ENCODE measurements at regions not wholly inside any gene's neighbourhood (a gene's known extent, or its start where the extent isn't known, plus 50 kb on each side); places are given as distances from the start of the nearest gene placed in this dataset.
"Not testable (repeated sequence)": the region's sequence is repeated elsewhere in the genome, so short reads cannot be mapped to it uniquely, and the experiment has no call there.

DNA sequence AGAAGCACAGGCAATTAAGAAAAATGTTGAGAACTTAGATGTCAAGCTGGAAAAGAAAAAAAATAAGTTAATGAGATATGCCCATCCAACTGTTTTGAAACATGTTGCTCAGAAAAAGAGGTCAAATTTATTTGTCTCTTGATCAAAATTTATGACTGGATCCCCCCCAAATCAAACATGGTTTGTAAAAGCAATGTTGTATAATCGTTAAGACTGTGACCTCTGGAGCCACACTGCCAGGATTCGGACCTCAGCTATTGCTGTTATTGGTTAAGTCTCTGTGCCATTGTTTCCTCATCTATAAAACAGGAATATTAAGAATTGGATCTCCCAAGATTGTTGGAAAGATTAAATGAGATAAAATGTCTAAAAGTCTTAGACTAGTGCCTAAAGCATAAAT lies 51.9 kb upstream of the LRRK2 start:
- no peak for DNase-seq

DNA sequence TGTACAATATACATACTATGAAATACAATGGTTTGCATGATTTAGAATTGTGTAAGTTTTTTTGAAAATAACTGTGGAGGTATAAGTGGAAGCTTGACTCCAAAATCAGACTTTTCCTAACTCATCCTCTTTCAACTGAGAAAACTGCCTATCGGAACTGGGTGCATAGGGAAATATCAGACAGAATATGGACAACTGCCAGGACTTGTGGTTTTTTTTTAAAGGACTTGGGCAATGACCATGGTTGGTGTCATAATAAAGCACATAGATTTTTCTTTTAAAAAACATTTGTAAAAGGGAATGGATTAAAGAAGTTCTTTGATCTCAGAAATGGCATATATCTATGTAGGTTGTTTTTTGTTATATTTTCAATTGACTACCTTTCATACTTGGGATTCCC lies 53.3 kb upstream of the LRRK2 start:
- peak; percentile 3 for DNase-seq

DNA sequence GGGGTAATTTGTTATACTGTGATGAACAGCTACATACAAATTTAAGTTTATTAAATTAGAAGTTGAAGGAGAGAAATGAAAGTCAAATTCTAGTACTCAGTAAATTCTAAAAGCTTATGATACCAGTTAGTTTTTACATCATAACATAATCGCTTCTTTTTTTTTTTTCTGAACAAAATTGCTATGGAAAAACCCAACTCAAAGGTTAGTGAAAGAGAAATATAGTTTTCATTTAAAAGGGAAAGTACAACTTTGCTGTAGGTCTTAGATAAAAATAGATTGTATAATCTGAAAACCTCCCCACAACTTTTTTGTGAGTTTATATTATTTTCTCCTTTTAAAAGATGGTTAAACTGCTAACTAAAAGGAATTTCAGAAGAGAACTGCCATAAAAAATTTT lies 53.7 kb upstream of the LRRK2 start:
- DNase-seq: no peak

DNA sequence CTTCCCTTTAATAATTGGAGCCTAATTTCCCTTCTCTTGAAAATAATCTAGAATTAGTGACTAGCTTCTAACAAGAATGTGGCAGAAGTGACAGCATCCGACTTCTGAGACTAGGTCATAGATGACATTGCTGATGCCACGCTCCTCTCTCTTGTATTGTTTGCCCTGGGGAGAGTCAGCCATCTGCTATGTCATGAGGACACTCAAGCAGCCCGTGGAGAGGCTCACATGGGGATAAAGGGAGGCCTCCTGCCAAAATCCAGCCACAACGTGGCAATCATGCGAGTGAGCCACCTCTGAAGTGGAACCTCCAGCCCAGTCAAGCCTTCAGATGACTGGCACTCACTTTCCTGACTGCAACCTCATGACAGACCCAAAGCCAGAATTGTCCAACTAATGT lies 54.2 kb upstream of the LRRK2 start:
- no peak for DNase-seq

DNA sequence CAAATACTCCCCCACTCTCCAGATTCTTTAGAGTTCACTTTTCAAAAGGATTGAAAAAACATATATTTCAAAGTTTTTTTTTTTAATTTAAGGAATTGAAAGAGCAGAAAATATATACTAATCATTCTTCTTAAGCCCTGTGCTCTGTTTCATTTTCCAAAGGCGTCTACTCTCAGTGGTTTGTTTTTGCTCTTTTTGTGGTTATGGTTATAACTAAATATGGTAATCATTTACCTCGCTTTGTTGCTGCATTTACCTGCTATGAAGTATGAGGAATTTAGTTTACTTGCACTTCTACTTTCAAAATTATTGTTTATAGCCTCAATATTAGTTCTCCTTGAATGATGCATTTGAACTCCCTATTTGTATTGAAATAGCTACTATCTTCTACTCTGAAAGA lies 55.9 kb upstream of the LRRK2 start:
- no peak for DNase-seq

DNA sequence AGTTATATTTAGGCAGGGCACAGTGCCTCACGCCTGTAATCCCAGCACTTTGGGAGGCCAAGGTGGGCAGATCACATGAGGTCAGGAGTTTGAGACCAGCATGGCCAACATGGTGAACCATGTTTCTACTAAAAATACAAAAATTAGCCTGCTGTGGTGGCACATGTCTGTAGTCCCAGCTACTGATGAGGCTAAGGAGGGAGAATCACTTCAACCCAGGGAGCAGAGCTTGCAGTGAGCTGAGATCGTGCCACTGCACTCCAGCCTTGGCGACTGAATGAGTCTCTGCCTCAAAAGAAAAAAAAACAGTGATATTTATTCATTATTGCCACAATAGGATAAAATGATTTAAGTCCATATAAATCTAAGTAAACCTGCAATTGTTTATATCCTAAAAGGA lies 56.4 kb upstream of the LRRK2 start:
- DNase-seq: not testable (repeated sequence)

DNA sequence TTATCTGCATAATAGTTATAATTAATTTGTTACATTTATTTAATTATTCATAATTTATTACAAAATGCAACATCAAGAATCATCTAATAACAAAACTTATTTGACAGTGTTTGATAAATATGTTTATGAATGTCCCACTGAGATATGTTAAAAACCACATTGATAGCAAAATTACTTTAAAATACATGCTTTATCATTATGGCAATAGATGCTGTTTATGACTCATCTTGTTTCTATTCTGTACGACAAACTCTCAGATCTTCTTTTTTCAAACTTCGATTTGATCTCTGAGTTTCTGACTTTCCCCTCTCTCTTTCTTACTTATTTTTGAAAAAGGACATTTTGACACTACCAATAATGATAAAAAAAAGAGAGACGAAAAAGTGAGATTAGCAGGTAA lies 56.8 kb upstream of the LRRK2 start:
- DNase-seq: no peak

DNA sequence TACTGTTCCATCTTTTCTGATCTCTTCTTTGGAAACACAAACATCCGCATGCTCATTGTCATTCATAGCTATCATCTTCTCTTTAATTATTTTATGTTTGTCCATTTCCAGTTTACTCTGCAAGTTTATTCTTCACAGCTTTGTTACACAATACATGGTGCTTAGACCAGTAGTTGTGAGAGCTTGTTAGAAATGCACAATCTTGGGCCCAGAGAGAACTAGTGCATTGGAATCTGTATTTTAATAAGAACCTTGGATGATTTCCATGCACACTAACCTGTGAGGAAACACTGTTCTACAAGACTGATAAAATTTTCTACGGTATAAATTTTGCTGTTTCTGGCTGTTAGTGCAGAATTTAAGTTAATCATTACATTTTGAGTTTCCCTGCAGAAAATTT lies 59.3 kb upstream of the SLC2A13 start:
- DNase-seq: no peak

DNA sequence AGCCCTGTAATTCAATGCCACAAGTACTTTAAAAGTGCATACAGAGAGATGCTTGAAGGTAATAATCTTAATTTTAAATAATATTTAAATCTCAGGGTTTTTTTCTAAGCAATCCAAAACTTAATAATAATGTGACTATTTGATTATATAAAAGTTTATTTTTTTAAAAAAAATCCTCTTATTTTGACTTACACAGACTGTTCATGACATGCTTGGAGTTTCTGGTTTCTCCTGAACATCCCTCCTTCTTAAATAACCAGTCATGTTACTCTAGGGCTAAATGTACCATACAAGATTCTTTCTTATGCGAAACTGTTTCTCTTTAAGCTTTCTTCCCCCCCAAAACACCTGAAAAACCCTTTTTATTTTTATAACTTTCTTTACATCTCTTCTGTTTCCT lies 58.2 kb upstream of the SLC2A13 start:
- no peak for DNase-seq

DNA sequence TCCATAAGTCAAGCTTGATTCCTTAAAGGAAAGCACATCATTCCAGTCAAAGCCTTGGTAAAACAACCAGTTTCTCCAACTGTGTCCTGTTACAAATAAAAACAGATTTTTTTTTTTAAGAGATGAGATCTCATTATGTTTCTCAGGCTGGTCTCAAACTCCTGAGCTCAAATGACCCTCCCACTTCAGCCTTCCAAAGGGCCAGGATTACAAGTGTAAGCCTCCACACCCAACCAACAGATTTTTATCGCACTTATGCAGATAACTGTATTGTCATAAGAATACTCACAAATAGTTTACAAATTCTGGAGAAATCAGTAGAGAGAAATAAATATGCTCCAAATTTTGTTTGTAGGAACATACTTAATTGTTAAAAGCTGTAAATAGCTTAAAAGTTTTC lies 56.2 kb upstream of the SLC2A13 start:
- DNase-seq: no peak

DNA sequence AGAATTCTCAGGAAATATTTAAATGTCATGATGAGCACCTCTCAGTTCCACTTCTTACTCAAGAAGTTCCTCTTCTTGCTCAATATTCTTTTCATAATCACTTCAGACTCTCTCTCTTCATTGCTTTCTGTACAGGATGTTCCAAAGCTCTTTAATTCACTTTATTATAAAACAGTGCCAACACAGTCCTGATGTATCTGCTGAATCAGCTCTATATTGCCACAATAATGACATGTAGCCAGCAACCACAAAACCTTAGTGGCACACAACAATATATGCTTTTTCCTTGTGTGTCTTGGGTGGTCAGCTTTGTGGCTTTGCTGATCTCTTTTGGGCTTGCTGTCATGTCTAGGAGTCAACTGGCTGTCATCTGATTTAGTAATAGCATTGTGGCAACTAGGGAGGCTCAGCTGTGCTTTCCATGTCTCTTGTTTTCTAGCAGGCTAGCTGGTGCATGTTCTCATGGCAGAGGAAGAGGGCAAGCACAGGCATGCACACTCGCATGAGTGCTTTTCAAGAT lies 52.8 kb upstream of the SLC2A13 start:
- DNase-seq: peak; percentile 12

DNA sequence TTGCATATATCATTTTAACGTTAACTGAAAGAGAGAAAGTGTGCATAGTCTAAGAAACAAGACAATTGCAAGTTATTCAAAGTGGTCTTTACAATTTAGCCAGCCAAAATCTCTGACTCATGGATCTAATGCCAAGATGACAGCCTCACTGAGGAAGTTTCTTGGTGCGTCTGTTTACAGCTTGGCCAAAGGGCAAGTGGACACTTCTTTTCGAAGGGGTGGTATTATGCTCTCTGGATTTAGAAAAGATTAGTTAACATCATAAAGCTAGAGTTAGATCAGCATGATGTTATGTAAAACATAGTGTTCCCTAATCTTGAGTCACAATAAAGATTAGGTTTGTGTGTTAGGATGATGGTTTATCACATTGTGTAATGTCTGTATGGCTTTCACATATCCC lies 51.5 kb upstream of the SLC2A13 start:
- no peak for DNase-seq

DNA sequence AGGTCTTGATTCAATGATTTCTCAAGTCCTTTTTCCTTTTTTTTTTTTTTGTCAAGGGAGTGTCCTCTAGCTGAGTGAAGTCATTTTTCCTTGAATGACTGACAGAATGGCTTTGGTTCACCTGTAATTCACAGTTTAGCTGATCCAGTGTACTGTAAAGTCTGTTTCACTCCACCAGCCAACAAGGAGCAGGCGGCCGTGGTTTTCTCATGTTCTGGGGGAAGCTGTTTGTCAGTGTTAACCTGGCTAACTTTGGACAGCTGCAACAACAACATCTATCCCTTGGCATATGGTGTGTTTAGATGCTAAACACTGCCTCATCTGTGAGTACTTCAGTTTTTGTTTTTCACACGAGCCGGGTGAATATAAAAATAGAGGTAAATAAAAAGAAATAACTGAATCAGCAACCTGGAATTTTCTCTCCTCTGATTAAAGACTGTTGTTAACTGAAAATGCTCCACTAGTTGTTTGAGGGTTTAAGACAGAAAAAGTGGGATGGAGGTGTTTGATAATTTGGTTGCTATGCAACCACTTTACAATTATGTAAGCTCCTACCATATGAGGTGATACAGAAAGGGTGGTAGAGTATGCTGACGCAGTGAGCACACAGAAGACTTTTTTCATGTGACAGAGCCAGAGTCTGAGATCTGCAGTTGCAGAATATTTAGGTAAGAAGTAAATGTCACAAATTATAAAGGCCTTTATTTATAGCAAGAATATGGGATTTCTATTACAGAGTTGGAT lies 50.3 kb upstream of the SLC2A13 start:
- DNase-seq: no peak
